H9 (cell line): ENCODE measurements at regions not wholly inside any gene's neighbourhood (a gene's known extent, or its start where the extent isn't known, plus 50 kb on each side); places are given as distances from the start of the nearest gene placed in this dataset.

Source experiments
- DNase-seq: peaks from one replicate; pipeline ENCODE4 v3.0.0-alpha.2; 2017
- H2AFZ ChIP-seq: one replicate; pipeline ENCODE4 v1.6.1; 2013; ENCODE audit warnings: mild to moderate bottlenecking, low read length, control low read depth, moderate library complexity
- H2AK5ac ChIP-seq: 2 replicates; pipeline ENCODE4 v1.6.1; 2013; ENCODE audit warnings: low read length, control low read depth, mixed read lengths; ENCODE audit not compliant: insufficient read length
- H2BK120ac ChIP-seq: one replicate; pipeline ENCODE4 v1.6.1; 2013; ENCODE audit warnings: low read depth, mild to moderate bottlenecking, low read length, control low read depth, inconsistent platforms; ENCODE audit not compliant: poor library complexity, severe bottlenecking
- H2BK12ac ChIP-seq: 2 replicates; pipeline ENCODE4 v1.6.1; 2013; ENCODE audit warnings: low read length, control low read depth, mixed read lengths, low read depth; ENCODE audit not compliant: insufficient read length
- H2BK15ac ChIP-seq: 2 replicates; pipeline ENCODE4 v1.6.1; 2013; ENCODE audit warnings: low read depth, low read length, control low read depth
- H2BK20ac ChIP-seq: one replicate; pipeline ENCODE4 v1.6.1; 2013; ENCODE audit warnings: low read depth, mild to moderate bottlenecking, low read length, control low read depth, inconsistent platforms; ENCODE audit not compliant: poor library complexity, severe bottlenecking
- H2BK5ac ChIP-seq: 2 replicates; pipeline ENCODE4 v1.6.1; 2013; ENCODE audit warnings: low read length, control low read depth, mixed read lengths; ENCODE audit not compliant: insufficient read length
- H3K14ac ChIP-seq: 2 replicates; pipeline ENCODE4 v1.6.1; 2013; ENCODE audit warnings: low read length, control low read depth; ENCODE audit not compliant: insufficient read depth
- H3K18ac ChIP-seq: 2 replicates; pipeline ENCODE4 v1.6.1; 2013; ENCODE audit warnings: low read depth, mild to moderate bottlenecking, mixed read lengths, low read length, control low read depth; ENCODE audit not compliant: insufficient read length
- H3K23ac ChIP-seq: 2 replicates; pipeline ENCODE4 v1.6.1; 2013; ENCODE audit warnings: low read length, control low read depth, mixed read lengths, low read depth; ENCODE audit not compliant: insufficient read length
- H3K23me2 ChIP-seq: 2 replicates; pipeline ENCODE4 v1.6.1; 2013; ENCODE audit warnings: low read depth, mild to moderate bottlenecking, mixed read lengths, low read length, control low read depth; ENCODE audit not compliant: insufficient read length, poor library complexity, severe bottlenecking
- H3K27ac ChIP-seq: 2 replicates; pipeline ENCODE4 v1.5.1; 2013; ENCODE audit warnings: low read length, control low read depth, mixed read lengths, low read depth; ENCODE audit not compliant: insufficient read length
- H3K27me3 ChIP-seq: 2 replicates; pipeline ENCODE4 v1.6.1; 2013; ENCODE audit warnings: low read length, control low read depth, inconsistent platforms; ENCODE audit not compliant: insufficient read depth
- H3K4ac ChIP-seq: 2 replicates; pipeline ENCODE4 v1.6.1; 2013; ENCODE audit warnings: low read depth, mild to moderate bottlenecking, control low read depth, inconsistent platforms, low read length, moderate library complexity
- H3K4me1 ChIP-seq: 2 replicates; pipeline ENCODE4 v1.6.1; 2013; ENCODE audit warnings: low read length, control low read depth, inconsistent platforms; ENCODE audit not compliant: insufficient read depth
- H3K4me2 ChIP-seq: 2 replicates; pipeline ENCODE4 v1.6.1; 2013; ENCODE audit warnings: low read length, control low read depth, mixed read lengths; ENCODE audit not compliant: insufficient read length, insufficient read depth
- H3K56ac ChIP-seq: 2 replicates; pipeline ENCODE4 v1.6.1; 2013; ENCODE audit warnings: low read depth, mild to moderate bottlenecking, mixed read lengths, low read length, control low read depth; ENCODE audit not compliant: insufficient read length
- H3K79me1 ChIP-seq: 2 replicates; pipeline ENCODE4 v1.6.1; 2013; ENCODE audit warnings: low read depth, mild to moderate bottlenecking, moderate library complexity, low read length, control low read depth, inconsistent platforms; ENCODE audit not compliant: insufficient read depth, poor library complexity, severe bottlenecking
- H3K79me2 ChIP-seq: 2 replicates; pipeline ENCODE4 v1.6.1; 2013; ENCODE audit warnings: low read length, control low read depth, inconsistent platforms; ENCODE audit not compliant: insufficient read depth
- H3K9ac ChIP-seq: 2 replicates; pipeline ENCODE4 v1.6.1; 2013; ENCODE audit warnings: low read length, control low read depth, mixed read lengths; ENCODE audit not compliant: insufficient read length; ENCODE audit errors: extremely low read depth
- H3K9me3 ChIP-seq: one replicate; pipeline ENCODE4 v1.6.1; 2013; ENCODE audit warnings: low read depth, low read length, inconsistent platforms; ENCODE audit not compliant: control insufficient read depth
- H3T11ph ChIP-seq: one replicate; pipeline ENCODE4 v1.6.1; 2013; ENCODE audit warnings: mild to moderate bottlenecking, low read length, control low read depth, inconsistent platforms
- H4K20me1 ChIP-seq: one replicate; pipeline ENCODE4 v1.6.1; 2013; ENCODE audit not compliant: control insufficient read depth, insufficient read length, insufficient read depth
- H4K5ac ChIP-seq: 2 replicates; pipeline ENCODE4 v1.6.1; 2013; ENCODE audit warnings: low read depth, mild to moderate bottlenecking, mixed read lengths, low read length, control low read depth; ENCODE audit not compliant: insufficient read length
- H4K8ac ChIP-seq: replicated peaks from 2 replicates; pipeline ENCODE4 v1.6.1; 2013; ENCODE audit warnings: low read length, control low read depth, mixed read lengths, low read depth; ENCODE audit not compliant: insufficient read length
- H4K91ac ChIP-seq: 2 replicates; pipeline ENCODE4 v1.6.1; 2013; ENCODE audit warnings: low read depth, mild to moderate bottlenecking, moderate library complexity, mixed read lengths, low read length, control low read depth; ENCODE audit not compliant: insufficient read length
- H3K27ac Mint-ChIP-seq, 3 experiments: 2 replicates in 2 of 3; 3 replicates in 1 of 3; pipeline ENCODE4 v1.8.0; 2020 to 2021; ENCODE audit warnings: mixed read lengths in 3 of 3, mild to moderate bottlenecking in 1 of 3, moderate library complexity in 1 of 3
- H3K27me3 Mint-ChIP-seq: 2 replicates; pipeline ENCODE4 v1.8.0; 2021; ENCODE audit warnings: low read depth, mild to moderate bottlenecking, moderate library complexity, mixed read lengths
- H3K36me3 Mint-ChIP-seq, 3 experiments: 2 replicates in 2 of 3; 3 replicates in 1 of 3; pipeline ENCODE4 v1.8.0; 2020 to 2021; ENCODE audit warnings: low read depth in 3 of 3, mixed read lengths in 3 of 3; ENCODE audit not compliant: insufficient read depth in 1 of 3
- H3K4me1 Mint-ChIP-seq, 2 experiments: 2 replicates each; pipeline ENCODE4 v1.8.0; 2020; ENCODE audit warnings: mixed read lengths in 2 of 2
- H3K4me3 Mint-ChIP-seq, 2 experiments: 2 replicates in 1 of 2; 3 replicates in 1 of 2; pipeline ENCODE4 v1.8.0; 2020 to 2021; ENCODE audit warnings: mild to moderate bottlenecking in 2 of 2, mixed read lengths in 2 of 2, moderate library complexity in 1 of 2
- H3K9me3 Mint-ChIP-seq, 2 experiments: 2 replicates in 1 of 2; 3 replicates in 1 of 2; pipeline ENCODE4 v1.8.0; 2020; ENCODE audit warnings: mild to moderate bottlenecking in 2 of 2, mixed read lengths in 2 of 2, moderate library complexity in 1 of 2
- CTCF ChIP-seq: fragments of 200-600 bp; sonication (generic); conservative IDR thresholded peaks from 3 replicates; pipeline ENCODE4 v1.8.0; 2021; ENCODE audit warnings: antibody characterized with exemption, mild to moderate bottlenecking
- WGBS: extraction: QIAGEN DNeasy Blood & Tissue Kit; methylation state at CpG from one replicate; pipeline ENCODE4 v1.1.7; 2013; ENCODE audit warnings: missing lambda C conversion rate, low lambda C conversion rate, mixed read lengths; ENCODE audit not compliant: insufficient read length; ENCODE audit errors: extremely low coverage; 5-methylcytosine and 5-hydroxymethylcytosine counted together

GRCh38 chr7:28351450-28351849 lies 60.9 kb upstream of the CREB5 start:
- Histone ChIP-seq H2BK120ac (no peak overlapping the region), H2BK20ac (no peak overlapping the region), H3K4ac (no peak overlapping the region), H4K91ac (no peak overlapping the region), H3T11ph (no peak overlapping the region), H3K9ac (no peak overlapping the region), H3K56ac (no peak overlapping the region), H2AFZ (no peak overlapping the region), H3K27ac (no peak overlapping the region), H3K79me1 (no peaks in the 10 kb centered on the region), H3K18ac (no peak overlapping the region), H3K4me2 (no peak overlapping the region), H3K4me1 (no peaks in the 10 kb centered on the region), H3K79me2 (no peaks in the 10 kb centered on the region), H4K20me1 (no peaks in the 10 kb centered on the region), H3K23ac (no peak overlapping the region), H3K14ac (no peak overlapping the region), H2BK15ac (no peak overlapping the region), H3K9me3 (no peaks in the 10 kb centered on the region), H2BK5ac (no peak overlapping the region), H2BK12ac (no peak overlapping the region), H4K8ac (no peak overlapping the region), H3K23me2 (no peaks in the 10 kb centered on the region), H4K5ac (no peak overlapping the region), H3K27me3 (no peaks in the 10 kb centered on the region), H2AK5ac (no peak overlapping the region)
- no peak for TF ChIP-seq CTCF
- Mint-ChIP-seq H3K27me3 (no peaks in the 10 kb centered on the region), H3K36me3 (no peaks in the 10 kb centered on the region; a peak in 1 of 7 replicates), H3K4me1 (peaks cover 8 to 20% of the 10 kb centered on the region in 2 experiments), H3K27ac (no peak overlapping the region), H3K9me3 (peaks cover 2 to 3% of the 10 kb centered on the region in 2 experiments; a peak in 3 of 5 replicates), H3K4me3 (no peak overlapping the region)
- DNase-seq = no peak
- WGBS = no CpG with 5 or more reads among the region's 1 CpG
